ENCODE measurements at regions not wholly inside any gene's neighbourhood (a gene's known extent, or its start where the extent isn't known, plus 50 kb on each side); places are given as distances from the start of the nearest gene placed in this dataset.

- no peak overlapping the region for H2BK20ac ChIP-seq (ENCODE audit: low read depth, low read length)
- no peak overlapping the region for H2BK15ac ChIP-seq (ENCODE audit: low read depth, low read length)
These were observed 50.4 kb upstream of the OPCML start for GRCh38 chr11:133582750-133583149.

More at GRCh38 chr11:133582750-133583149, 50.4 kb upstream of the OPCML start:
- no peak overlapping the region for H3K56ac ChIP-seq (ENCODE audit: extremely low read depth, insufficient read depth, low read length)
- no TSS peak for BruUV-seq (replicated peaks)
- H4K5ac ChIP-seq (ENCODE audit: low read depth, low read length): no peak overlapping the region
- ATAC-seq (ENCODE audit: low read depth) (no peak), DNase-seq (no peak)
- H2BK120ac ChIP-seq (ENCODE audit: low read depth, low read length): no peak overlapping the region
- ChIA-PET POLR2A (ENCODE audit: unreplicated experiment) (no interaction called here), CTCF (no interaction called here)
- in situ Hi-C loops (cut with MboI; ENCODE audit: low sequenced_read_pairs): no loop called here
- H3K14ac ChIP-seq (replicated peaks; ENCODE audit: low read depth, low read length): no peak overlapping the region
- no peaks in the 10 kb centered on the region for H4K20me1 ChIP-seq (ENCODE audit: insufficient read depth, low read length)
- H3K79me1 ChIP-seq (ENCODE audit: low read depth in 1 of 2, low read length in 2 of 2): no peaks in the 10 kb centered on the region
- H3K4ac ChIP-seq (ENCODE audit: low read depth, low read length): no peak overlapping the region
- no peak overlapping the region for H2AFZ ChIP-seq (replicated peaks; ENCODE audit: low read length, poor library complexity)
- no peak overlapping the region for H3K18ac ChIP-seq (ENCODE audit: low read depth, low read length)
- H3K4me2 ChIP-seq (ENCODE audit: low read depth, low read length): no peak overlapping the region
- no peak overlapping the region for H3K9ac ChIP-seq (ENCODE audit: low read depth, low read length)
- H4K91ac ChIP-seq (ENCODE audit: insufficient read depth, low read depth, low read length): no peak overlapping the region
- no peak overlapping the region for H2AK9ac ChIP-seq (replicated peaks; ENCODE audit: low read depth, low read length, poor library complexity)
- H4K8ac ChIP-seq (ENCODE audit: low read depth in 2 of 2, low read length in 2 of 2): no peak overlapping the region
- no peaks in the 10 kb centered on the region for H3K9me1 ChIP-seq (ENCODE audit: insufficient read depth, low read length)
- 30% methylated on average over 5 of the region's 7 CpGs; no CpG with 5 or more reads in 1 of the 2 experiments for WGBS, 2 experiments (ENCODE audit: extremely low coverage in 2 of 2, insufficient read length in 1 of 2)
- H3K27ac ChIP-seq (ENCODE audit: insufficient read depth, low read length): no peak overlapping the region
- no peaks in the 10 kb centered on the region for H3K4me1 ChIP-seq (ENCODE audit: control insufficient read depth, insufficient read depth, low read length)
- H3K9me3 ChIP-seq (ENCODE audit: control insufficient read depth, insufficient read depth, low read length): peaks cover 37% of the 10 kb centered on the region
- H3K4me3 ChIP-seq (ENCODE audit: insufficient read depth, low read depth, low read length): no peak overlapping the region
- H3K27me3 ChIP-seq (ENCODE audit: control insufficient read depth, insufficient read depth, low read length): no peaks in the 10 kb centered on the region
- H2BK5ac ChIP-seq (ENCODE audit: low read depth, low read length, poor library complexity, severe bottlenecking): no peak overlapping the region
- no peaks in the 10 kb centered on the region for H3K36me3 ChIP-seq (ENCODE audit: control insufficient read depth, insufficient read depth, low read length)
- intact Hi-C loops (cut with micrococcal nuclease): no loop called here
- H2AK5ac ChIP-seq (ENCODE audit: low read depth, low read length): no peak overlapping the region
- TF ChIP-seq SMC3 (IDR thresholded peaks at IDR 0.05; ENCODE audit: low read depth, low read length) (no peak), FOS (IDR thresholded peaks at IDR 0.05; ENCODE audit: low read depth, low read length) (no peak), CHD1 (IDR thresholded peaks at IDR 0.05; ENCODE audit: low read depth, low read length) (no peak), MXI1 (IDR thresholded peaks at IDR 0.05; ENCODE audit: borderline replicate concordance, low read depth, low read length) (no peak), USF2 (IDR thresholded peaks at IDR 0.05; ENCODE audit: low read depth, low read length) (no peak)
- no peak overlapping the region for H3K23ac ChIP-seq (ENCODE audit: low read depth, low read length)
- dilution Hi-C loops (cut with HindIII; ENCODE audit: low sequenced_read_pairs, unreplicated experiment): no loop called here
